IPS DF 19.7 (cell line): ENCODE measurements at regions not wholly inside any gene's neighbourhood (a gene's known extent, or its start where the extent isn't known, plus 50 kb on each side); places are given as distances from the start of the nearest gene placed in this dataset.
"Not testable (repeated sequence)": the region's sequence is repeated elsewhere in the genome, so short reads cannot be mapped to it uniquely, and the experiment has no call there.

Source experiments
- DNase-seq: peaks from one replicate; pipeline ENCODE4 v3.0.0-alpha.2; 2013; ENCODE audit warnings: low read depth, low spot score

- DNase-seq = no peak
Observed at GRCh38 chr12:60693019-60693626, 1097.3 kb downstream of the SLC16A7 start.

DNA sequence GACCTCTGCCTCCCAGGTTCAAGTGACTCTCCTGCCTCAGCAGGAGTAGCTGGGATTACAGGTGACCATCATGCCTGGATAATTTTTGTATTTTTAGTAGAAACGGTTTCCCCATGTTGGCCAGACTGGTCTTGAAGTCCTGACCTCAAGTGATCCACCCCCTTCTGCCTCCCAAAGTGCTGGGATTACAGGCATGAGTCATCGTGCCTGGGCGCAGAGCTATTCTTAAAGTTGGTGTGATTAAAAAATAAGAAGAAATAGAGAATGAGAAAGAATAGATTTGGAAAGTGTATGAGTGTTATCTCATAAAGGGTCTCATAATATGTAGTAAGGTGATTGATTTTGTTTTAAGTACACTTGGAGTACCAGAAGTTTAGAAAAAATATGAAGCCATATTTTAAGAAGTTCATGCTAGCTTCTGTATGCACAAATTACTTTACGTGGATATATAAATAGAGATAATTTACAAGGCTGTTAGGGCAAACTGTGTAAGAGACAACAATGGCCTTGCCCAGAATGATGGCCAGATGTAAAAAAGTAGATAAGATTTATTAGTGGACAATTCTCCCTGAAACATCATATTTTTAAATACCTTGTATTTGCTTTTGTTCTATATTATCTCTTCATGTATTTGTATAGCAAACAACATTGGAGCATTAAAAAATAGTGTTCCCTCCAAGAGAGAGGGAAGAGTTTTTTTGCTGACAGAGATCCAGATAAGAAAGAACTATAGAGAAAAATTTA is 1108.5 kb downstream of the SLC16A7 start:
- DNase-seq = no peak

- no peak for DNase-seq
Observed at GRCh38 chr12:60710246-60710645, 1114.4 kb downstream of the SLC16A7 start.

GRCh38 chr12:60714141-60714900 is 1118.5 kb downstream of the SLC16A7 start:
- DNase-seq = no peak

- no peak for DNase-seq
Observed at GRCh38 chr12:60724475-60724874, 1128.6 kb downstream of the SLC16A7 start.

DNA sequence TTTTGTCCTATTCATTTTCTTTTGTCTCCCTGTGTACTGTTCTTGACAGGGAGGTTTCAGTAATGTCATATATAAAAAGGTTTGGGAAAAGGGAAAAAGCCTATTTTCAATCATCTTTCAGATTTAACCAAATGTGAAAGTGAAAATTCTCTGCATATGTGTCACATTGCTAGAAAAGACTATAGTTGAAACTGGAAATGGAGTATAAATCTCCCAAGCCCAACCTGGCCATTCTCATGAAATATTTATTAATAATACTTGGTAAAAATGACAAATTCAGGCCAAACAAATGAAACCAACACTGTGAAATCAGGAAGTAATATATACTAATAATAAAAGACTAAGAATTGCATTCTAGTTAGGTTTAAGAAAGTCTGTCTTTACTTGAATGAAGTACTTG is 1129.2 kb downstream of the SLC16A7 start:
- DNase-seq = no peak

- DNase-seq = no peak
Observed at GRCh38 chr12:60752589-60752988, 1156.8 kb downstream of the SLC16A7 start.

- no peak for DNase-seq
Observed at GRCh38 chr12:60758224-60758623, 1162.4 kb downstream of the SLC16A7 start.

- DNase-seq = no peak
Observed at GRCh38 chr12:60760965-60761364, 1165.1 kb downstream of the SLC16A7 start.

DNA sequence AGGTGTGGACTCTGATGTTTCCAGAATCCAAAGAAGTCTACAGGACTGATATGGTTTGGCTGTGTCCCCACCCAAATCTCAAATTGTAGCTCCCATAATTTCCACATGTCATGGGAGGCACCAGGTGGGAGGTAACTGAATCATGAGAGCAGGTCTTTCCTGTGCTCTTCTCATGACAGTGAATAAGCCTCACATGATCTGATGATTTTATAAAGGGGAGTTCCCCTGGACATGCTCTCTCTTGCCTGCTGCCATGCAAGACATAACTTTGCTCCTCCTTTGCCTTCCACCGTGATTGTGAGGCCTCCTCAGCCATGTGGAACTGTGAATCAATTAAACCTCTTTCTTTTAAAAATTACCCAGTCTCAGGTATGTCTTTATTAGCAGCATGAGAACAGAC is 1205.3 kb downstream of the SLC16A7 start:
- DNase-seq = not testable (repeated sequence)

GRCh38 chr12:60803147-60803546 is 1207.3 kb downstream of the SLC16A7 start:
- DNase-seq = no peak

DNA sequence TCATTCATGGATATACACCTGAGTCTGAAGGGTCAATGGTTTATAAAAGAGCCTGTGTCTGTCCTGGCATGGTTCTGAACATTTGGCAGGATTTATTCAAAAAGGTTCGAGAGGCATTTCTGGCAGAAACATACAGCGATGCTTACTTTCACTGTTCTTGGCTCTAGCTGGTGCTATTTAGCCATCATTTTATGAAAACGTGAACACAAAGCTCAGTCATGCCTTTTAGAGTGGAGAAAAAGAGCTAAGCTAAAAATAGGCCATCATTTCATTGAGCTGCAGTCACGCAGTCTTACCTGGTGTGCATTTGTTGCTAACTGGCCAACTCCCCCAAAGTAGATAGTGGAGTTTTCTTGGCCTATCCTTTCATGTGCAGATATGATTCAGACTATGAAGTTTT is 1209.5 kb downstream of the SLC16A7 start:
- no peak for DNase-seq

DNA sequence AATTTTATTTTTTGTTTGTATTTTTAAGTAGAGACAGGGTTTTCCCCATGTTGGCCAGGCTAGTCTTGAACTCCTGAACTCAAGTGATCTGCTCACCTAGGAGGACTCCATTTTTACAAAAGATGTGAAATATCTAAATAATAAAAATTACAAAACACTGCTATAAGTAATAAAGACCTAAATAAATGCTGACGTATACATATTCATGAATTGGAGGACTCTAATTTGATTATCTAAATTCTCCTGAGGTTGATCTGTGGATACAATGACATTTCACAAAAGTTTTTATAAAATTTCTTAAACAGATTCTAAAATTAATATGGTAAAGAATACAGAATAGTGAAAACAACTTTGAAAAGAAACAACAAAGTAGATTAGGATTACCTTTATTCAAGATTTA is 1224.0 kb downstream of the SLC16A7 start:
- no peak for DNase-seq

DNA sequence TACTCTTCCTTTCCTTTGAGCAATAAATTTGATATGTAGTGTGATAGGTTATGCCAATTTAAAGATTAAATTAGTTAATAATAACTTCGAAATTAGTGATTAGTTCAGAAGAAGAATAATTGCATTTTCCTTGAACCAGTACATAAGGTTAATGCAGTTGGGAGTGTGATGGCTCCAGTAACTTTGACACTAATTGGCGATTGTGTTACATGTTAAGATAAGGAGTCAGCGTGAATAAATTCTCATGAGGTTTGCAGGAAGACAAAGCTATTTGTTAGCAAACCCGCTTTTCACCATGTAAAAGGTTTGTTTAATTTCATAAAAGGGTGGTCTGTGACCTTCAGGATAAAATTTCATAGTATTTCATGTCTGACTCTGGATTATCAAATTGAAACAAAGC is 1226.8 kb downstream of the SLC16A7 start:
- no peak for DNase-seq

- DNase-seq = no peak
Observed at GRCh38 chr12:60830381-60830780, 1234.6 kb downstream of the SLC16A7 start.

DNA sequence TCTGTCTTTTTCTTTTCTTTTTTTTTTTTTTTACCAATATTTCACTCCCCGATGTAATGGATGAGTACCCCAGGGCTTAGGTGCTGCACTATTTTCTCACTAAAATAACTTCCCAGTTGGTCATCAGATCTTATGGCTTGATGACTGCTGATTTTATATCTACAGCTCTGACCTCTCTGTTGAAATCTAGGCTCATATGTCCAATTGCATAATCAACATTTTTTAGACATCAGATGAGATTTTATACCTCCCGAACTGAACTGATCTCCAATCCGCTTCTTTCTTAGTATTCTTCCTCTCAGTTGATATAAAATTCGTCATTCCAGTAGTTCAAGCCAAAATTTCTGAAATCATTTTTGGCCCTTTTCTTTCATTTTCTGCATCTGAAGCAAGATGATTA is 1236.5 kb downstream of the SLC16A7 start:
- DNase-seq = no peak

DNA sequence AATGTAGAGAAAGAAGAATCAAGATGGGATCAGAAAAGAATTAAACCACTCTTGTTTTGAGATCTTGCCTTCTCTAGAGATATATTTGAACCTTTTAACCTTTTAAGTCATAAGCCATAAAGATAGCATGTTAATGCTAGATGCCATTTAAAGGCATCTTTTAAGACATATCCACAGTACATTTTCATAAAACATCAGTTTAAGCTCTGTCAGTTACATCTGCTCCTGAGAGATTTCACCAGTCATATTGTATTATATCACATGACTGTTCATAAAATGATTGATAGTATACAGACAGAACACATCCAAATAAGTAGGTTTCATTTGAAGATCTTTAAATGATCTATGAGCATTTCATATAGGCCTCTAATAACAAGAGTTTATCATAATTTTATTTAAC is 1238.5 kb downstream of the SLC16A7 start:
- DNase-seq = no peak

GRCh38 chr12:60834806-60835205 is 1239.0 kb downstream of the SLC16A7 start:
- no peak for DNase-seq

GRCh38 chr12:60836651-60837050 is 1240.8 kb downstream of the SLC16A7 start:
- DNase-seq = no peak

DNA sequence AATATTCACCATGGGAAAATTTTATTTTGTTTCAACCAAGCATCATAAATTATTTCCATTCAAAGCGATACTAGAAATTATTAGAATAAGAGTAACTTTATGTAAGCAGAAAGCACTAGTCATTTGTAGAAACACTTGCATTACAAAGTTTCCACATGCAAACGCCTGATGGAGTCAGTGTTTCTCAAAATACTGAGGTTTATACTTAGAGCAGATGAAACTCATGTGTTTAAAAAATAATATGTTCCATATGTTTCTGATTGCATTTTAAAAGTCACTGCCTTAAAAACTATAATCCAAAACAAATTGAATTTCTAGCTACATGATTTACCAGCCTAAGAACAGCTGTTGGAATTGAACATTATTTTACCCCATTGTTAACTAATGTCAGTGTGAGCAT is 1246.4 kb downstream of the SLC16A7 start:
- DNase-seq = no peak

DNA sequence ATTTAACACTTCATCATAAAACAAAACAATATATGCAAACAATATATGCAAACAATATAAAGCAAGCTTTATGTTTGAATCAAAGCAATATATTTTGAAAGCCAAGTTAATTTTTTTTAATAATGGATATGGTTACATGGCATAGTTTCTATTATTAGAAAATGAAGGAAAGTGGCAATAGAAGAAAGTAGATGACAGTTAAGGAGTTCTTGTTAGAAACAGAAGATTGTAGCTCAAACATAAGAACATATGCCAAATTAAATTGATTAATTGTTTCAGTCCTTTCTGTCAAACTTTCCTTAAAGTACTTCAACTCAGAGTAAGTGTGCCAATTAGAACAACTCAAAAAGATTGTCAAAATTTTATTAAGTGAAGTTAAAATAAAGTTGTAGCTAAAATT is 1248.3 kb downstream of the SLC16A7 start:
- DNase-seq = no peak

DNA sequence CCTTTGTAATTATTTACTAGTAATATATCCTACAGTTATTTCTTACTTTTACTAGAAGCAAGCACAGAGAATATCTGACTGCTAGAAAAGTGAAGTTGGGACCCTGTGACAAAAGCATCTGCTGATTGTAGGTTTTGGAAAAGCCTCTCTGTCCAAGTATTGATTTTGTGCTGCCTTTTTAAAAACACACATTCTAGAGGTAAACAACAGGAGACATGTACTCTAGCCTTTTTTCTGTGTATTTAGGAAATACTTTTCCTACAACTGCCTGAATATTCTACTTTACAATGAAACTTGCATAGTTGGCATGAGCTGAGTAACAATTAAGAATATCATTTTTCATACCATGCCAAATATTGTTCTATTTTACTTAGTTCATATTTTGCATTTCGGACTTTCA is 1249.0 kb downstream of the SLC16A7 start:
- no peak for DNase-seq

- DNase-seq = no peak
Observed at GRCh38 chr12:60845696-60846095, 1249.9 kb downstream of the SLC16A7 start.
